ENCODE measurements at regions not wholly inside any gene's neighbourhood (a gene's known extent, or its start where the extent isn't known, plus 50 kb on each side); places are given as distances from the start of the nearest gene placed in this dataset.
A peak's percentile ranks its signal among the peaks of the same experiment; 100 is the strongest.

DNA sequence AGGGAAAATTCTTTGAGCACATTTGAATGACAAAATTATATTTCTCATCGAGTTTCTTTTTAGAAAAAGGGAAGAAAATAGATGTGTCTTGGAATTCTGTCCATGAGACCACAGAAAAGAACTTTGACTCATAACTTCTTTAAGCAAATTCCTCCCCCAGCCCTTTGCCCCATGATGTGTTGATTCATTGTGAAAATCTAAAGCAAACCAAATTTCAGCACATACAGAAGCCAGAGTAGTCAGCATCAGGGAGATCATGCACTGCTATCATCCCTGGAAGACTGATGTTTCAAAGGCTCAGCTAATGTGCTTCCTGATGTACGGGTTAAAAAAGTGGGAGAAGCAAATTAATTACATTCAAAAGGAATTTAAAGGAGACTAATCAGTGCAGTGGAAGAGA lies 159.7 kb downstream of the FAT3 start:
- no peak for TF ChIP-seq CTCF (IDR thresholded peaks at IDR 0.05; ENCODE audit: unreplicated experiment)
- H3K4me3 Mint-ChIP-seq (ENCODE audit: unreplicated experiment), result no peak overlapping the region
- H3K36me3 Mint-ChIP-seq (ENCODE audit: low read depth, unreplicated experiment), result no peaks in the 10 kb centered on the region
- DNase-seq (ENCODE audit: low spot score), result no peak
- H3K4me1 Mint-ChIP-seq (ENCODE audit: unreplicated experiment), result peaks cover 5% of the 10 kb centered on the region
- no peaks in the 10 kb centered on the region for H3K9me3 Mint-ChIP-seq (ENCODE audit: unreplicated experiment)
- peaks cover 2% of the 10 kb centered on the region for H3K27me3 Mint-ChIP-seq (ENCODE audit: unreplicated experiment)
- no peak overlapping the region for H3K27ac Mint-ChIP-seq (ENCODE audit: unreplicated experiment)

GRCh38 chr11:92384802-92385201 lies 160.2 kb downstream of the FAT3 start:
- no peaks in the 10 kb centered on the region for H3K36me3 Mint-ChIP-seq (ENCODE audit: low read depth, unreplicated experiment)
- peaks cover 2% of the 10 kb centered on the region for H3K27me3 Mint-ChIP-seq (ENCODE audit: unreplicated experiment)
- no peak overlapping the region for H3K4me3 Mint-ChIP-seq (ENCODE audit: unreplicated experiment)
- H3K9me3 Mint-ChIP-seq (ENCODE audit: unreplicated experiment), result no peaks in the 10 kb centered on the region
- no peak for DNase-seq (ENCODE audit: low spot score)
- no peak overlapping the region for H3K27ac Mint-ChIP-seq (ENCODE audit: unreplicated experiment)
- peaks cover 1% of the 10 kb centered on the region for H3K4me1 Mint-ChIP-seq (ENCODE audit: unreplicated experiment)
- TF ChIP-seq CTCF (IDR thresholded peaks at IDR 0.05; ENCODE audit: unreplicated experiment), result no peak

- H3K36me3 Mint-ChIP-seq (ENCODE audit: low read depth, unreplicated experiment), result no peaks in the 10 kb centered on the region
- no peaks in the 10 kb centered on the region for H3K4me1 Mint-ChIP-seq (ENCODE audit: unreplicated experiment)
- TF ChIP-seq CTCF (IDR thresholded peaks at IDR 0.05; ENCODE audit: unreplicated experiment), result no peak
- DNase-seq (ENCODE audit: low spot score), result no peak
- peaks cover 2% of the 10 kb centered on the region for H3K27me3 Mint-ChIP-seq (ENCODE audit: unreplicated experiment)
- H3K9me3 Mint-ChIP-seq (ENCODE audit: unreplicated experiment), result no peaks in the 10 kb centered on the region
- H3K4me3 Mint-ChIP-seq (ENCODE audit: unreplicated experiment), result no peak overlapping the region
- no peak overlapping the region for H3K27ac Mint-ChIP-seq (ENCODE audit: unreplicated experiment)
Measured at GRCh38 chr11:92386577-92386976, 162.0 kb downstream of the FAT3 start.

GRCh38 chr11:92387859-92388258 lies 163.2 kb downstream of the FAT3 start:
- H3K36me3 Mint-ChIP-seq (ENCODE audit: low read depth, unreplicated experiment), result no peaks in the 10 kb centered on the region
- H3K27ac Mint-ChIP-seq (ENCODE audit: unreplicated experiment), result no peak overlapping the region
- DNase-seq (ENCODE audit: low spot score), result no peak
- no peaks in the 10 kb centered on the region for H3K4me1 Mint-ChIP-seq (ENCODE audit: unreplicated experiment)
- TF ChIP-seq CTCF (IDR thresholded peaks at IDR 0.05; ENCODE audit: unreplicated experiment), result no peak
- H3K27me3 Mint-ChIP-seq (ENCODE audit: unreplicated experiment), result peaks cover 2% of the 10 kb centered on the region
- no peak overlapping the region for H3K4me3 Mint-ChIP-seq (ENCODE audit: unreplicated experiment)
- H3K9me3 Mint-ChIP-seq (ENCODE audit: unreplicated experiment), result no peaks in the 10 kb centered on the region

- TF ChIP-seq CTCF (IDR thresholded peaks at IDR 0.05; ENCODE audit: unreplicated experiment), result peak; percentile 69
- H3K4me3 Mint-ChIP-seq (ENCODE audit: unreplicated experiment), result no peak overlapping the region
- H3K36me3 Mint-ChIP-seq (ENCODE audit: low read depth, unreplicated experiment), result no peaks in the 10 kb centered on the region
- peaks cover 2% of the 10 kb centered on the region for H3K27me3 Mint-ChIP-seq (ENCODE audit: unreplicated experiment)
- H3K4me1 Mint-ChIP-seq (ENCODE audit: unreplicated experiment), result no peaks in the 10 kb centered on the region
- no peaks in the 10 kb centered on the region for H3K9me3 Mint-ChIP-seq (ENCODE audit: unreplicated experiment)
- H3K27ac Mint-ChIP-seq (ENCODE audit: unreplicated experiment), result no peak overlapping the region
- DNase-seq (ENCODE audit: low spot score), result no peak
Measured at GRCh38 chr11:92388380-92388779, 163.8 kb downstream of the FAT3 start.

Measured in endothelial cell (in vitro differentiated cells).